HG03565 (cell line): ENCODE measurements at regions not wholly inside any gene's neighbourhood (a gene's known extent, or its start where the extent isn't known, plus 50 kb on each side); places are given as distances from the start of the nearest gene placed in this dataset.

Experiments used
- ATAC-seq: cut with Tn5 transposase; IDR thresholded peaks from one replicate; pipeline ENCODE4 v1.9.1; 2021; ENCODE audit warnings: mild to moderate bottlenecking, moderate library complexity; ENCODE audit not compliant: unreplicated experiment

DNA sequence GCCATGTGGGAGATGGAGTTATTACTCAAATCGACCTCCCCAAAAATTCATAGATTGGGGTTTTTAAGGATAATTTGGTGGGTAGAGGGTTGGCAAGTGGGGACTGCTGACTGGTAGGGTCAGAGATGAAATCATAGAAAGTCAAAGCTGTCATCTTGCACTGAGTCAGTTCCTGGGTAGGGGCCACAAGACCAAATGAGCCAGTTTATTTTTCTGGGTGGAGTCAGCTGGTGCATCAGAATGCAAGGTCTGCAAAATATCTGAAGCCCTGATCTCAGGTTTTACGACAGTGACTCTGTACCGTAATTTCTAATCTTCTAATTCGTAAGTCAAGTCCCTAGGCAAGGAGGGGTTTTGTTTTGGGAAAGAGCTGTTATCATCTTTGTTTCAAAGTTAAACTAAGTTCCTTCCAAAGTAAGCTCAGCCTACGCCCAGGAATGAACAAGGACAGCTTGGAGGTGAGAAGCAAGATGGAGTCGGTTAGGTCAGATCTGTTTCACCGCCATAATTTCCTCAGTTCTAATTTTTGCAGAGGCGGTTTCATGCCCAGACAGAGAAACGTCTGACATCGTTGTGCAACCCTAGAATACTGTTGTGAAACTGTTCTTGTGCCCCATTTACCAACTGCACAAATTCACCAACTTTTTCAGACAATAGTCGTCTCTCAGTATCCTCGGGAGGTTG is 104.5 kb upstream of the SFSWAP start:
- ATAC-seq: no peak

DNA sequence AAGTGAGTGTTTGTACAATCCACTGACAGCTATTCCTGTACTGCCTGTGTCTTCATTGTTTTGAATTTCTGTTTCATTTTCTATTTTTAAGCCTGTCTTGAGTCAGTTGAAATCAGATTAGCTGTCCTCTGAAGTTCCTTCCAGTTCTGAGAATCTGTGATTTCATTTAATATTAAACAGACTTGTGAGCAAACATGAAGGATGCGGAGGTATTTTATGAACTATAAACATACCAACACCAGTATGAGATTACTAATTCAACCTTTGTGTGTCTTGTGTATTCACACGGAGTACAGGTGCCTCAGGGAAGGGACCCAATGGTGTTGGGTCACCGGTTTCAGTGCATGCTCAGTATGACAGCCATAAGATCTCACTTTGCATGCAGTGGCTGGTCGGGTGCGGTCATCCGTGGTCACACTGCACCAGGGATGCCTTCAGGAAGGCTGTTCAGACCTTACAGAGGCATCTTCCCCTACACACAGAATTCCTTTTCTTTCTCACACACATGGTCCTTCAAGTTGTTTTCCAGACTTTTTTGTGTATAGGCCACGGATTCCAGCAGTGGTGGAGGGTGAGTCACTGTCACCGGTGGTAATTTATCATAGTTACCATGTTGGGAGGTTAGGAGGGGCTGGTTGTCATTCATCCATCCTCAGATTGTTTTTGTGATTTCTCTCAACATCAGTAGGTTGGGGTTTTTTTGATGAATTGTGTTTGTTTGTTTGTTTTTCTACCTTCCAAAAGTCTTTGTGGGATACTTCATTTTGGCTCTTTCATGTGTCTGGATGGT is 103.0 kb upstream of the SFSWAP start:
- ATAC-seq: peak; percentile 78

DNA sequence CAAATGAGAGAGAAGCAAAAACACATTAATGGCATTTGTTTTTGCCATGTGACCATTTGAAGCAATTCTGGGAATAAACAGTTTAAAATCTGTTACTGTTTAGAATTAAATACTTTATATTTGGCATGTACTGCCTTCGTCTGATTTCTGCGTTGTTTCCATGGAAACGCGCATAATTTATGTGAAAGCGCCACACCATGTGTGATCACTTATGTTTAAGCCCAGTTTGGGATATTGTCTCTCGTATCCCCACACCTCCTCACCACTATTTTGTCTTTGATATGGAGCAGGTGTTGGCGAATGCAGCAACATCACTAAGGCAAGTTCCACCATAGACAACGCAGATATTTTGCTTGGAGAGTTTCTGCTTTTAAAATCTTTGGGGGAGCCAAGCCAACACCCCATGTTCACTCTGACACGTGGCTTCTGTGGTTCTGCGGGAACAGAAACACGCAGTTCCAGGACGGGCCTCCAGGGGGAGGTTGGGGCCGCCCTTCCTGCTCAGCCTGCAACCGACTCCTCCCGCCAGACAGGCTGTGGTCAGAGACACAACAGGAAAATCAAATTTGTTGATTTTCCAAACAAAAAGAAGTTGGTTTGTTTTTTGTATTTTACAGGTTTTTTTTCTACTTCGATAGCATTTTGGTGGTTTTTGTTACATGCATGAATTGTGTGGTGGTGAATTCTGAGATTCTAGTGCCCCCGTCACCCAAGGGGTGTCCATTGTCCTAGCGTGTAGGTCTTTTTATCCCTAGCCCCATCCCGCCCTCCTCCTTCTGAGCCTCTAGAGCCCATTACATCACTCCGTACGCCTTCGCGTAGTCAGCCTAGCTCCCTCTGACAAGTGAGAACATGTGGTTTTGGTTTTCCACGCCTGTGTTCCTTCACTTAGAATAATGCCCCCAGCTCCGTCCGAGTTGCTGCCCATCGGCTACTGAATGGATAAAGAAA is 101.9 kb upstream of the SFSWAP start:
- no peak for ATAC-seq

DNA sequence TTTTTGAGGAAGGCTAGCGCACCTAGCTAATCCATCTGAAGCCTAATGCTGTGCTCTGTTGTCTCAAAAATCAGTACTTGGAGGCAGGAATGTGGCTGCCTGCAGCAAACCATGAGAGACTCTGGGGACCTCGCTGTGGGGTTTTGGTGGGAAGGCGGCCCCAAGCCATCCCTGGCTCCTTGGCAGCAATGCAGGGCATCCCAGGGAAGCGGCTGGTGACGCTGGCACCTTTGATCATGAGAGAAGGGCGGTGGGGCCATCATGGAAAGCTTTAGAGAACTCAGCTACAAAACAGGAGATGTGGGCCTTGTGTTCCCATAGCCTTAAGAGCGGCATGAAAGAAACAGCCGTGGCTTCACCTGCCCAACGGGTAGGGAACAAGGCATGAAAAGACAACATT is 101.1 kb upstream of the SFSWAP start:
- ATAC-seq: no peak

DNA sequence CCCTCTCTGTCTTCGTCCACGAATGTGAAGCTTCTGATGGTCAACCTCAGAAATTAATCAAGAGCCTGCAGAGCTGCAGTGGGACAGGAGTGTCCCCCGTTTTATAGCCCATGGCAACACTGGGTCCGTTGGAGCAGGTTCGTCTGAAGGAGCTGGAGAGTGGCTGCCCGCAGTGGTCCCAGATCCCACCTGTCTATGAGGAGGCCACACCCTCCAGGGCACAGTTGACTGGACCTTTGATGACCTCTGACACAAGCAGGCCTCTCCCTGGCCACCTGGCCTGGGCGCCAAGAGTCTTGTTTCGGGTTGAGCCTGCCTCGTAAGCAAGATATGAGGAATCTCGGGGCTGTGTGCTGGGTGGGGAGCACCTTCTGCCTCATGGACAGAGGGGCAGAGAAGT is 100.7 kb upstream of the SFSWAP start:
- no peak for ATAC-seq

DNA sequence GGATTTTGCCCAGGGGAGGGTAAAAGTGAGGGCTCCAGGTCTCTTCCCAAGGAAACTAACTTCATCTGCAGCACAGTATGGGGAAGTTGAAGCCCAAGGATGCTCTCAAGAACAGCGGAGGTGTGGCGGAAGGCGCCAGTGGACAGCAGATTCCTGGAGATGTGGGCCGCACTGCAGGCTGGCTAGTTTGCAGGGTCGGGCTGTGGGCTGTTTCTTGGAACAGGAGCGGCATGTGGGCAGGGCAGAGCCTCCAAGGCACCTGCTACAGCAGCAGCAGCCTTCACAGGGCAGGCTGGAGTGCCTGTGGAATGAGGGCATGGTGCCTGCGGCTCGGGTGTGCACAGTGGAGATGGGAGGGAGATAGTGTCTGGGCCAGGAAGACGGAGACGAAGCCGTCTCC is 100.0 kb upstream of the SFSWAP start:
- no peak for ATAC-seq

DNA sequence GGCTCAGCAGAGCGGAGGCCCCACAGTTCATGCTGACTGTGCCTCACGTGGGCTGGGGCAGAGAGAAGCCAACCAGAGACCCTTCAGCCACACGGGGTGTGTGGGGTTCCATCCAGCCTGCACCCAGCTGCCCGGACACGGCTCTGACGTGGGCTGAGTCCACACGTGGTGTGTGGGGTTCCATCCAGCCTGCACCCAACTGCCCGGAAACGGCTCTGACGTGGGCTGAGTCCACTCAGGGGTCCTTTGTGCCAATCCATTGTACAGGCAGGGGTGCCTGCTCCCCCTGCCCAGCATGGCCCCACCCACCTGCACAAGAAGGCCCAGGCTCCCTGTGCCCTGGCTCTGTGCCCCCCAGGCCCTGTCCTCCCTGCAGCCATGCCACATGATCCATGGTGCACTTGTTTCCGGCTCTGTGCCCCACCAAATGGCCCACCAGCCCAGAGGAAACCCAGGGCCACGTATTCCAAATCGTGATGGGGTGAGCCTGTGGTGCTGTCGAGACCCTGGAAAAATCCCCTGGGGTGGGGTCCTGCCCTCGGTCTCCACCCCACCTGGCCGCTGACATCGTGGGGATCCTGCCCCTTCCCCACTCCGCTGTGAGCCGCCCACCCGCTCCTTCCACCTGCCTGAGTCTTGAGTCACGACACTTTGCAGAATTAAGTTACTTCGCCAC is 99.3 kb upstream of the SFSWAP start:
- no peak for ATAC-seq

DNA sequence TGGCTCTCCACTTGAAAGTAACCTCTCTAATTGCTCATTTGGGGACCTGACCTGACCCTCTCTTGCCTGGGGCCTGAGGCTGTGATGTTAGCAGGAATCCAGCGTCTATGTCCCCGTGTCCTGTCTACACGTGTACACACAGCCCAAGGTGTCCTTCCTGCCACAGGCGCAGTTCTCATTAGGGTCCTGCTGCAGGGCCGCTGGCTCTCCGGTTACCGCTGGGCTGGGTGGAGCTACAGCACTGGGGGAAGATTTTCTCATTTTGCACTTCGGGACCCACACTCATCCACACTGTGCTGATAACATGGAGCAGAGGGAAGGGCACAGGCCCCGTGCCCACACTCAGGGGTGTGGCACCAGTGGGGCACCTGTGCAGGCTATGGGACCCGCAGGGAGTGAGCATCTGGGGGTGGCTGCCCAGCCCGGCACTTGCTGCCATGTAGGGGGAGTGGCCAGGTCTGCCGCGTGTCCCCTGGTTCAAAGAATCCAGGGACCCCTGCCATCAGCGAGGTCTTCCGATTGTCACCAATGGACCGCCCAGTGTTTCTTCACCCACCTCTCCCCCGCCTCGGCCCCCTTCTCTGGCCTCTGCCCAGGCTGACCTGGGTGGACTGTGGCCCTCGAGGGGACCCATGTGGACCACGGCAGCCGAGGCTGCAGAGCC is 98.7 kb upstream of the SFSWAP start:
- no peak for ATAC-seq

DNA sequence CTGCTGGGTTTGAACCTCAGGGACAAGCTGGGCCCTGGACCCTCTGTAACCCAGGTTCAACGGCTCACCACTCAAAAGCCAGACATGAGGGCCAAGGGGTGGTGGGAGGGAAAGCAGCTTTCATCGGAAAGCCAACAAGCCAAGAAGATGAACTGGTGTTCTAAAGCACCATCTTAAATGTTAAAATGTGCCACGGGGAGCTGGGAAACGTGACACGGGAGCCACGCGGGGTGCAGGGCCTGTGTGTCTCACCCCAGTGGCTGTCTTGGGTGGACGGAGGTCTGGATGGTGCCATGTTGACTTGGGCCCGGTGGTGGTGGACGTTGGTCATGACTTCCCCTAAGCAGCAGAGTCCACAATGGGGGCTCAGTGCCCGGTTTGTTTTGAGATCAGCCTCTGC is 97.7 kb upstream of the SFSWAP start:
- ATAC-seq: no peak

DNA sequence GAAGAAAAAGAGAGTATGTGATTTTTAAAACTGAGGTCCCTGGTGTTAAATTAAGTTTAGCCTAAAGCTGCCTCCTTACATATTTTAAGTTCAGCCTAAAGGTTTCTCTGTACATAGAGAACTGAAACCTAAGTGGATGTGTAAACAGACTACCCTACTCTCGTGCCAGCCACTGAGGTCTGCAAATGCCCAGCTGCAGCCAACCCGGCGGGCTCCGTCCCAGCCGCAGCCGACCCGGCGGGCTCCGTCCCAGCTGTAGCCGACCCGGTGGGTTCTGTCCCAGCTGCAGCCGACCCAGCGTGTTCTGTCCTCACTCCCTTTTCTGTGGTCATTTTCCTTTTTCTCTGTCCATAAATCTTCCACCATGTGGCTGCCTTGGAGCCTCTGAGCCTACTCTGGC is 97.2 kb upstream of the SFSWAP start:
- ATAC-seq: no peak

DNA sequence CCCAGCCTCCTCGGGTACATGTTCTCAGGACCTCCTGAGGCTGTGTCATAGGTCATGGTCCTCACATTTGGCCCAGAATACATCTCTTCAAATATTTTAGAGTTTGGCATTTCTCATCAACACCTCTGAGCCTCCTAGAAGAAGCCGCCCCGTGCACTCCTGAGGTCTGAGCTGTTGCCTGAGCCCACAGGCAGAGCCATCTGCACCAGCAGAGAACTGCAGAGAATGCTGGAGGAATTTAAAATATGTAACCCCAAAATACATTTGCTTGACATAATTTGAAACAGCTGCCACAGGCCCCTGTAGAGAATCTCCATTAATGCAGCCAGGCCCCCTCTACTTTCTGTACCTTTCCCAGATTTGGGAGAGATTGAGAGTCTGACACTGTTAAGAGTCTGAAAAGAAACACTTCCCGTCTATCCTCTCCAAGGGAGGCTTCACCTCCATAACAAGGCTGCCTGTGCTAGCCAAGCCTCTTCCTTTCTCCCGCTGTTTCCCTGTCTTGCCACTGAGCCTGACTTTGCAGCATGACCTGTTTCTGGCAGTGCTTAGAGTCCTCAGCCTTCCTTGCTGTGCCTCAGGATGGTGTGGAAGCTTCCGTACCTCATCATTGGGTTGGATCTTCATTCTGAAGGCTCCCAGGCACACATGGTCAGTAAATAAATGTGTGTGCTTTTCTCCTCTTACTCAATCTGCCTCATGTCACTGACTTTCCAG is 95.4 kb upstream of the SFSWAP start:
- ATAC-seq: no peak

DNA sequence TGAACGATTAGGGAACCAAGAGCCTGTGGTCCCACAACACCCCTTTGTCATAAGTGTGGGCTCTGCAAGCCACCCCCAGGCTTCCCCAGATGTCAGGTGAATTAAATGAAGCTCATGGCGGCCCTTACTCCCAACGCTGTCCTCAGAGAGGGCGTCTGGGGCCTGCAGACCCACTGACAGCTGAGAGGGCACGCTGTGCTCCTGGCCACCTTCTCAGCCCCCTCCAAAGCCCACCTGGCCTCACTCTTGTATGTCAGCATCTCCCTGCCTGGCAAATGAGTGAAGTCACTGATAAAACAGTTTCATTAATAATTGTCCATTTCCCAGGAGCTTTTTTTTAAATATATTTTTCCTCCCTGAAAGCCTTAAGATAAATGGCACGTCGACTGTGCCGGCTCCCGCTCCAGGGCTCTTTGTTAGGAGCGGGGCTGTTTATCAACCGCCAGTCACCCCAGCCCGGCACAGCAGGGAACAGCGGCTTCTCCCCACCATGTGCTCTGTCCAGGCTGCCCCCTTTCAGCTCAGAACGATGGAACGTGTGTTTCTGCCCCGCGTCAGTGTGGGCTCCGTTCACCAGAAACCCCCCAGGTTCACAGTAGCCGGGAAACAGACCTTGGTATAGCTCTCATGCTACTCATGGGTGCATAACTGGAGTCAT is 94.7 kb upstream of the SFSWAP start:
- ATAC-seq: no peak

DNA sequence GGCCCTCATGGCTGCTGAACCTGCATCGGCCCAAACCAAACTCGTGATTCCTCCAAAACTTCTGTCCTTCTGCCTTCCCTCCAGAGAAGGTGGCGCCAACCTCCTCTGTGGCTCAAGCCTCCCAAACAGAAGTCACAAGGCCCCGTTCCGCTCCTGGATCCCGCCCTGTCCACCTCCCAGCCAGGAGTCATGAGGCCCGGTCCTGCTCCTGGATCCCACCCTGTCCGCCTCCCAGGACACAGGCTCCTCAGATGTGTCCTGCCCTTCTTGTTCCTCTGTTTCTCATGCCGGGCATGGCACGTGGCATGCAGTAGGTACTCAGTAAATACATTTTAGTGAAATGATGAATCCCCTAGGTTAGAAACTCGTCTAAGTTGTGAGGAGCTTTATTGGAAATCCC is 94.2 kb upstream of the SFSWAP start:
- no peak for ATAC-seq

DNA sequence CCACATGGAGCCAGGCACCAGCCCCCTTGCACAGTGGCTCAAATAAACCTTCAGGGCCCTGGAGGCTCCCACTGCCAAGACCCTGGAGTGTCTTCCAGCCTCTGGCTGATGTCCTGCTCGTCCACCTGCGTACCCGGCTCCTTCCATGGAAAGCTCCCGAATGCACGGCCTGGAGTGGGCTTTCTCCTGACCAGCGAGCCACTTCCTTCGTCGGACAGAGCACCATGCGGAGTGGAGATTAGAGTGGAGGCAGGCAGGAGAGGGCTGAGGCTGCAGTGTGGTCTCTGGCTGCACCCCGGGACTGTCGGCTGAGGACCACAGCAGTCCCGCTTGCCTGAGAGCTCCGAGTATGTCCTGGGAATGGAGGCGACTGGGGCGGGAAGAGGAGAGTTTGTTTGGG is 93.7 kb upstream of the SFSWAP start:
- no peak for ATAC-seq

DNA sequence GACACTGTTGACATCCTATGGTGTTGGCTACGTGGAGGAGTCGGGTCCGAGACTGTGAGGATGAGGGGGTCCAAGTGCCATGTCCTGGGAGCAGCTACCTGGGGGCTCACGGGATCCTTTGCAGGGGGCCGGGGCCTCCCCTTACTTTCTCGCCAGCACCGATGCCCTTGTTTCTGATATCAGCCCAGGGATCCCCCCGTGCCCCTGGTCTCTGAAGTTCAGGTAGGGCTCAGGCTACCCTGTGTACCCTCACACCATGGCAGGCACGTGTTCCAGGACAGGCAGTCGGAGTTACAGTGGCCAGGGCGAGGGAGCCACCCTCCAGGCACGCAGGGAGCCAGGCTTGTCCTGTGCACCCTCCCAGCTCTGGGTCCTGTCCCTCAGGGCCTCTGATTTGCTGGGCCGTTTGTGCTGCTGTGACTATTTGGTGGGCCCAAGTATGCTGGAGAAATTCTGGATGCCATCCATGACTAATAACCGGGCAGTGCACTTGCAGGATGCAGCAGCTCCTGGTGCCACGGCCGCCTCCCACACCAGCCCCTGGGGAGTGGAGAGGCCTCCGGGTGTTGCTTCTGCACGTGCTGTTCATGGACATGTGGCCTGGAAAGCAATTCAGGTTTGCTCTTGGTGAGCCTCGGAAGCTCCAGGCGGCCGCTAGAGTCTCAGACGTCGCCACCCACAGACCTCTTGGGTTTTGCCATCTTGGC is 93.1 kb upstream of the SFSWAP start:
- ATAC-seq: no peak

DNA sequence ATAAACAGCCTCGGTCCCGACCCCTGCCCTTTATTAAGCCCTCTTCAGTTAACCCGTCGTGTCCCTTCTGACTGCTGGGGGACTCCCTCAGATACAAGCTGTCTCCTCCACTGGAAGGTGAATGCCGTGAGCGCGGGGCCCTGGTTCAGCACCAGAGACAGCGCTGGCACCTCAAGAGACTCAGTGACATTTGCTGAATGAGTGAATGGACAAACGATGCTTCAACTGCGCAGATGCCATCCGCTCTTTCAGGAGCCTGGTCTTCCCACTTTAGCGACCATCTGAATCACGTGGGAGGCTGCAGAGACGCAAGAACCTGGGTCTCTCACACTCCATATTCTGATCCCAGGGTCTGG is 92.6 kb upstream of the SFSWAP start:
- no peak for ATAC-seq

DNA sequence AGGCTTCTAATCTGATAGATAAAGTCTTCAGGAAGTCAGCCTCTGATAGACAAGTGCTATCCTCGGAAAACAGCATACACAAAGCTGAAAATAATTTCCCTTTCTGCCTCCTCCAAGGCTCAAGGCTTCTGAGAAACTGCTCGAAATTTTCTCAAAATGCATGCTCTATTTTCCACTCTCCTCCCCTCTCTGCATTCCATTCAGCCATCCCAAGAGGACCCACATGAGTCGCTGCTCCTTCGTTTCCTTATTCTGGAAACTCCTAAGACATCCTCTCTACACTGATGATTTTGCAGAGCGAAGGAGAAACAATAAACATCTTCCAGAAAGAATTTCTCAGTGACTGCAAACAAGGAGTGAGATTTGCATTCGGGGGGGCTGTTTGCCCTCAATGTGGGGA is 92.2 kb upstream of the SFSWAP start:
- no peak for ATAC-seq

DNA sequence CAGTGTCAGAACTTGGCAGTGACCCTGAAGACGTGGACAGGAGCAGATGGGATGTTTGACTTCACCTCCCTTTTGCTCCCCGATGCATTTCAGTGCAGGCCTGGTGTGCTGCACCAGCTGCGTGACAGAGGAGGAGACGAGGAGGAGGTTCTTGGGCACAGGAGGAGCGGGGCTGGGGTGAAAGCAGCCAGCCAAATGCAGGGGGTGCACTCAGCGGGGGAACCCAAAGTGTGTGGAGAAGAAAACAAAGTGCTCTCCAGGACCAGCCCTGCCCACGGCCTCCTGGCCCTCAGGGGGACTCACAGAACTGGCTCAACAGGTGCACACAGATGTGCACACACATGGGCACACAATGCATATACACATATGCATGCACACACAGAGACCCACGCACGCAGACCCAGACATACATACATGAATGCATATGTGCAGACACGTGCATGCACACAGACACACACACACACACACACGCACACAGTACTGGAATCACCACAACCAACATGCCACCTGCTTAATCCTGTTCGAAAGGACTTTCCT is 91.7 kb upstream of the SFSWAP start:
- ATAC-seq: no peak
